Liver (tissue), 8 donors: ENCODE measurements at regions not wholly inside any gene's neighbourhood (a gene's known extent, or its start where the extent isn't known, plus 50 kb on each side); places are given as distances from the start of the nearest gene placed in this dataset.

Source experiments
- DNase-seq: peaks from one replicate; pipeline ENCODE4 v3.0.0-alpha.2; 2017; ENCODE audit warnings: low spot score
- H3K27ac ChIP-seq, 2 donors: one replicate each; pipeline ENCODE4 v1.7.0; 2013; ENCODE audit warnings: inconsistent platforms in 2 of 2, low read length in 2 of 2, control low read depth in 1 of 2, low read depth in 1 of 2, mild to moderate bottlenecking in 1 of 2
- H3K27me3 ChIP-seq, 4 donors: one replicate each; pipeline versions ENCODE4 v1.6.1 to v1.7.0; 2013; ENCODE audit warnings: low read length in 3 of 4, inconsistent platforms in 1 of 4, mild to moderate bottlenecking in 1 of 4, moderate library complexity in 1 of 4; ENCODE audit not compliant: control insufficient read depth in 4 of 4, insufficient read depth in 4 of 4
- H3K36me3 ChIP-seq, 4 donors: one replicate each; pipeline versions ENCODE4 v1.6.1 to v1.7.0; 2013; ENCODE audit warnings: low read length in 3 of 4, mild to moderate bottlenecking in 3 of 4, low read depth in 1 of 4, moderate library complexity in 1 of 4; ENCODE audit not compliant: control insufficient read depth in 4 of 4, insufficient read depth in 3 of 4
- H3K4me1 ChIP-seq, 4 donors: one replicate each; pipeline versions ENCODE4 v1.6.1 to v1.7.0; 2013; ENCODE audit warnings: low read length in 3 of 4, mild to moderate bottlenecking in 3 of 4, moderate library complexity in 1 of 4; ENCODE audit not compliant: control insufficient read depth in 4 of 4, insufficient read depth in 4 of 4
- H3K4me3 ChIP-seq, 3 donors: one replicate each; pipeline versions ENCODE4 v1.6.1 to v1.7.0; 2013; ENCODE audit warnings: low read length in 3 of 3, control low read depth in 1 of 3, low read depth in 1 of 3, mild to moderate bottlenecking in 1 of 3
- H3K9ac ChIP-seq, 2 donors: one replicate each; pipeline ENCODE4 v1.7.0; 2013; ENCODE audit warnings: low read length in 2 of 2, mild to moderate bottlenecking in 2 of 2, moderate library complexity in 2 of 2, control low read depth in 1 of 2, low read depth in 1 of 2
- H3K9me3 ChIP-seq, 4 donors: one replicate each; pipeline versions ENCODE4 v1.6.1 to v1.7.0; 2013; ENCODE audit warnings: low read length in 3 of 4; ENCODE audit not compliant: control insufficient read depth in 4 of 4
- ATF3 ChIP-seq: IDR thresholded peaks from 2 replicates; pipeline ENCODE4 v1.6.1; 2016; ENCODE audit warnings: antibody characterized with exemption
- CTCF ChIP-seq: fragments of 150-350 bp; IDR thresholded peaks from 2 replicates; pipeline ENCODE4 v1.5.1; 2017; ENCODE audit warnings: improper control_type of control experiment, low read depth, low read length; ENCODE audit not compliant: missing input control
- EGR1 ChIP-seq, 2 donors: IDR thresholded peaks; 2 replicates each; pipeline ENCODE4 v1.6.1; 2016 to 2018; ENCODE audit warnings: antibody characterized with exemption in 2 of 2, low read depth in 2 of 2
- FOXA1 ChIP-seq: IDR thresholded peaks from 2 replicates; pipeline ENCODE4 v1.6.1; 2016; ENCODE audit warnings: antibody characterized with exemption
- FOXA2 ChIP-seq: IDR thresholded peaks from 2 replicates; pipeline ENCODE4 v1.6.1; 2016; ENCODE audit warnings: antibody characterized with exemption
- GABPA ChIP-seq, 2 donors: IDR thresholded peaks in 1 of 2; conservative IDR thresholded peaks in 1 of 2; 2 replicates each; pipeline ENCODE4 v1.6.1; 2016; ENCODE audit warnings: antibody characterized with exemption in 2 of 2, mild to moderate bottlenecking in 1 of 2, moderate library complexity in 1 of 2
- HNF4G ChIP-seq: IDR thresholded peaks from 2 replicates; pipeline ENCODE4 v1.6.1; 2016; ENCODE audit warnings: antibody characterized with exemption
- JUND ChIP-seq, 2 donors: IDR thresholded peaks; 2 replicates each; pipeline ENCODE4 v1.6.1; 2016; ENCODE audit warnings: antibody characterized with exemption in 2 of 2
- MAX ChIP-seq: IDR thresholded peaks from 2 replicates; pipeline ENCODE4 v1.6.1; 2016; ENCODE audit warnings: antibody characterized with exemption
- NR2F2 ChIP-seq: IDR thresholded peaks from 2 replicates; pipeline ENCODE4 v1.6.1; 2016; ENCODE audit warnings: antibody characterized with exemption
- RAD21 ChIP-seq, 2 donors: IDR thresholded peaks; 2 replicates each; pipeline ENCODE4 v1.6.1; 2016; ENCODE audit warnings: antibody characterized with exemption in 2 of 2, mild to moderate bottlenecking in 2 of 2
- REST ChIP-seq: IDR thresholded peaks from 2 replicates; pipeline ENCODE4 v1.6.1; 2016; ENCODE audit warnings: antibody characterized with exemption, mild to moderate bottlenecking
- RXRA ChIP-seq, 2 donors: IDR thresholded peaks; 2 replicates each; pipeline ENCODE4 v1.6.1; 2017 to 2018; ENCODE audit warnings: antibody characterized with exemption in 2 of 2, mild to moderate bottlenecking in 1 of 2
- SP1 ChIP-seq: IDR thresholded peaks from 2 replicates; pipeline ENCODE4 v1.6.1; 2018; ENCODE audit warnings: antibody characterized with exemption, mild to moderate bottlenecking
- TAF1 ChIP-seq: conservative IDR thresholded peaks from 2 replicates; pipeline ENCODE4 v1.6.1; 2016; ENCODE audit warnings: antibody characterized with exemption, mild to moderate bottlenecking
- YY1 ChIP-seq: IDR thresholded peaks from 2 replicates; pipeline ENCODE4 v1.6.1; 2016; ENCODE audit warnings: antibody characterized with exemption, mild to moderate bottlenecking
- WGBS: extraction: QIAGEN DNeasy Blood & Tissue Kit; methylation state at CpG from one replicate; pipeline ENCODE4 v1.1.7; 2013; 5-methylcytosine and 5-hydroxymethylcytosine counted together
- donor health status: healthy.
- donor health status: healthy.
- donor health status: healthy.
- donor health status: healthy.
- donor health status: healthy.

GRCh38 chr4:74619931-74620702 is 174.2 kb downstream of the BTC start:
- Histone ChIP-seq H3K27me3 (no peaks in the 10 kb centered on the region), H3K4me1 (no peaks in the 10 kb centered on the region), H3K4me3 (no peak overlapping the region), H3K27ac (no peak overlapping the region), H3K9me3 (no peaks in the 10 kb centered on the region), H3K9ac (no peak overlapping the region), H3K36me3 (no peaks in the 10 kb centered on the region)
- WGBS = 66% methylated on average over 2 of the region's 2 CpGs
- no peak for DNase-seq
- TF ChIP-seq RXRA (IDR thresholded peaks at IDR 0.05) = no peak

GRCh38 chr4:74621616-74622015 is 172.7 kb downstream of the BTC start:
- H3K36me3 ChIP-seq = no peaks in the 10 kb centered on the region
- TF ChIP-seq EGR1 (IDR thresholded peaks at IDR 0.05; ENCODE audit: low read depth in 2 of 2) (no peak), GABPA (IDR thresholded peaks at IDR 0.05 in 1 of 2, conservative IDR thresholded peaks at IDR 0.05 in 1 of 2) (no peak), FOXA2 (no peak), RXRA (IDR thresholded peaks at IDR 0.05) (no peak), YY1 (no peak), ATF3 (no peak), NR2F2 (no peak), JUND (IDR thresholded peaks at IDR 0.05) (no peak), FOXA1 (no peak), SP1 (no peak), CTCF (no peak), REST (no peak), HNF4G (no peak), RAD21 (IDR thresholded peaks at IDR 0.05) (no peak), MAX (no peak), TAF1 (no peak)
- H3K27ac ChIP-seq = no peak overlapping the region
- no peak for DNase-seq
- no peak overlapping the region for H3K4me3 ChIP-seq
- H3K4me1 ChIP-seq = no peaks in the 10 kb centered on the region
- H3K27me3 ChIP-seq = no peaks in the 10 kb centered on the region
- H3K9ac ChIP-seq = no peak overlapping the region
- H3K9me3 ChIP-seq = no peaks in the 10 kb centered on the region
